ENCODE measurements at regions not wholly inside any gene's neighbourhood (a gene's known extent, or its start where the extent isn't known, plus 50 kb on each side); places are given as distances from the start of the nearest gene placed in this dataset.

DNA sequence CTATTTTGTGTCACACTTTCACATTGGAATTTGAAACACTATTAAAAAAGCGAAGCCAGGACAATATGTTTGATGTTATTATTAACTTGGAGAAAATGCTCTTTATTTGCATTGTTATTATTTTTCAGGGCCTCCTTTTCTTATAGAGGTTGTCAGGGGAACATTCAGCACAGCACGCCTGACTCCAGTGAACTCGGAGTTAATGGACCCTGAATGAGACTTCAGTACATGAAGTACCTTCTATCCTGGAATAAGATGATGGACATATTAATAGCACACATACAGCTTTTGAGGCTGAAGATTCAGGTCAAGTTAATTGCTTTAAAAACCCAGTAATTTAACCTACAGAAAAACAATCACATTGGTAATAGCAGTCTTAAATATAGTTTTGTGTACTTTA, 652.9 kb downstream of the SEMA5A start:
- H3K9me3 ChIP-seq (ENCODE audit: control insufficient read depth, insufficient read depth, low read length) = no peaks in the 10 kb centered on the region
- no peak overlapping the region for H3K27ac ChIP-seq (ENCODE audit: low read depth, low read length)
- H3K4me3 ChIP-seq (ENCODE audit: low read depth, low read length) = no peak overlapping the region
- ChIA-PET POLR2A (no interaction called here), CTCF (no interaction called here)
- DNase-seq (ENCODE audit: low read depth, low spot score) = no peak
- H3K27me3 ChIP-seq (ENCODE audit: control insufficient read depth, insufficient read depth, low read length) = no peaks in the 10 kb centered on the region
- TF ChIP-seq, protein P1, sequence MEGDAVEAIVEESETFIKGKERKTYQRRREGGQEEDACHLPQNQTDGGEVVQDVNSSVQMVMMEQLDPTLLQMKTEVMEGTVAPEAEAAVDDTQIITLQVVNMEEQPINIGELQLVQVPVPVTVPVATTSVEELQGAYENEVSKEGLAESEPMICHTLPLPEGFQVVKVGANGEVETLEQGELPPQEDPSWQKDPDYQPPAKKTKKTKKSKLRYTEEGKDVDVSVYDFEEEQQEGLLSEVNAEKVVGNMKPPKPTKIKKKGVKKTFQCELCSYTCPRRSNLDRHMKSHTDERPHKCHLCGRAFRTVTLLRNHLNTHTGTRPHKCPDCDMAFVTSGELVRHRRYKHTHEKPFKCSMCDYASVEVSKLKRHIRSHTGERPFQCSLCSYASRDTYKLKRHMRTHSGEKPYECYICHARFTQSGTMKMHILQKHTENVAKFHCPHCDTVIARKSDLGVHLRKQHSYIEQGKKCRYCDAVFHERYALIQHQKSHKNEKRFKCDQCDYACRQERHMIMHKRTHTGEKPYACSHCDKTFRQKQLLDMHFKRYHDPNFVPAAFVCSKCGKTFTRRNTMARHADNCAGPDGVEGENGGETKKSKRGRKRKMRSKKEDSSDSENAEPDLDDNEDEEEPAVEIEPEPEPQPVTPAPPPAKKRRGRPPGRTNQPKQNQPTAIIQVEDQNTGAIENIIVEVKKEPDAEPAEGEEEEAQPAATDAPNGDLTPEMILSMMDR (IDR thresholded peaks at IDR 0.05; ENCODE audit: low read depth, low read length) = no peak

DNA sequence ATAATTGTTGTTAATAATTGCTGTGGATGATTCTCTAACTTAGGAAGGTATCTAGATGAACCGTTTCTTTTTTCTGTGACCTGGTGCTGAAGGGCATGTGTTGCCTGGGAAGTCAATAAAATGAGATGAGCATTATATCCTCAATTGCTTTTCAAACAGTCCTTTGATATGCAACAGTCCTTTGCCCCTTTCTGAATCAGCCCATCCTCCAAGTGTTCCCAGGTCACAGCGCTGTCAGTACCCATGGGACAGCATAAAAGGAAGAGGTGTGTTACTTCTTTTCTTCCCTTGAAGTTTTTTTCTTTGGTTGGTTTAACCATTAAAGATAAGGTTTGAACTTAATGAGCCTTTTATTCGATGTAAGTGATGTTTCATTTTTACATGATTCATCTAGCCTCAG, 651.8 kb downstream of the SEMA5A start:
- ChIA-PET POLR2A (no interaction called here), CTCF (no interaction called here)
- TF ChIP-seq, protein P1 (IDR thresholded peaks at IDR 0.05; ENCODE audit: low read depth, low read length) = no peak
- H3K4me3 ChIP-seq (ENCODE audit: low read depth, low read length) = no peak overlapping the region
- DNase-seq (ENCODE audit: low read depth, low spot score) = no peak
- H3K27me3 ChIP-seq (ENCODE audit: control insufficient read depth, insufficient read depth, low read length) = no peaks in the 10 kb centered on the region
- no peaks in the 10 kb centered on the region for H3K9me3 ChIP-seq (ENCODE audit: control insufficient read depth, insufficient read depth, low read length)
- H3K27ac ChIP-seq (ENCODE audit: low read depth, low read length) = no peak overlapping the region

DNA sequence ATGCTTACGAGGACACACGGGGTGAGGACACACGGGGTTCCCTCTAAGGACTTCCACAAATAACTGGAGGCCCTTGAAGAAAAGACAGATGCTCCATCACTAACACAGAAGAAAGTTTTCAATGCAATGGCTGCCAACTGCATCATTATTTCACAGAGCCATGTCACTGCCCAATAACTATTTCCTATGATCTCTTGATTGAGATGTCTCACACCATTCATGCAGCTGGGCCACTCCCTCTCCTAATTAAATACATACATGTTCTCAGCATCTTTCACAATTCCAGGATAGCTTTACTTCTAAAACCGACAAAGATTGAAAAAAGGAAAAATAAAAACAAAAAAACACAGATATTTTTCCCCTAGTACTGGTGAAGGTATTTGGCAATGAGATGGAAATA, 650.8 kb downstream of the SEMA5A start:
- Histone ChIP-seq H3K4me3 (ENCODE audit: low read depth, low read length) (no peak overlapping the region), H3K27ac (ENCODE audit: low read depth, low read length) (no peak overlapping the region), H3K27me3 (ENCODE audit: control insufficient read depth, insufficient read depth, low read length) (no peaks in the 10 kb centered on the region), H3K9me3 (ENCODE audit: control insufficient read depth, insufficient read depth, low read length) (no peaks in the 10 kb centered on the region)
- DNase-seq (ENCODE audit: low read depth, low spot score) = no peak
- ChIA-PET POLR2A (no interaction called here), CTCF (no interaction called here)
- TF ChIP-seq, protein P1 (IDR thresholded peaks at IDR 0.05; ENCODE audit: low read depth, low read length) = no peak

GRCh38 chr5:8895599-8895998, 650.3 kb downstream of the SEMA5A start:
- Histone ChIP-seq H3K9me3 (ENCODE audit: control insufficient read depth, insufficient read depth, low read length) (no peaks in the 10 kb centered on the region), H3K27ac (ENCODE audit: low read depth, low read length) (no peak overlapping the region), H3K27me3 (ENCODE audit: control insufficient read depth, insufficient read depth, low read length) (no peaks in the 10 kb centered on the region), H3K4me3 (ENCODE audit: low read depth, low read length) (no peak overlapping the region)
- DNase-seq (ENCODE audit: low read depth, low spot score) = no peak
- ChIA-PET CTCF (no interaction called here), POLR2A (no interaction called here)
- TF ChIP-seq, protein P1 (IDR thresholded peaks at IDR 0.05; ENCODE audit: low read depth, low read length) = no peak

DNA sequence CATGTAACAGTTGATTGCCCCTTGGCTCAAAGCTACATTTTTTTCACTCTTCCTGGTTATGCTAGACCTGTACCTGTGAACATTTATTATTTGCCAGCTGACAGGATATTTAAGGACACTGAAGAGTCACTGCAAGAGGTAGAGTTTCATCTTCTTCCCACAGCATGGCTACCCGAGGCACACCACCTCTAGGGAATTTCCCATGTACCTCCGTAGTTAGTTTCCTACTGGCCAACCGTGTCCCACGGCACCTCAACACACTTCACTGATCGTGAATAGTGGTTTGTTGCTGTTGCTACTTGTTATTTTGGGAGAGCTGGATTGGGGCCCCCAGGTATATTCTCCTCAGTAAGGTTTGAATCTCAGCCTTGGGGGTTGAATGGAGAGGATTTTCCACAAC, 648.6 kb downstream of the SEMA5A start:
- POLR2A ChIA-PET = no interaction called here
- TF ChIP-seq, protein P1 (IDR thresholded peaks at IDR 0.05; ENCODE audit: low read depth, low read length) = no peak
- H3K9me3 ChIP-seq (ENCODE audit: control insufficient read depth, insufficient read depth, low read length) = no peaks in the 10 kb centered on the region
- DNase-seq (ENCODE audit: low read depth, low spot score) = no peak
- no peak overlapping the region for H3K4me3 ChIP-seq (ENCODE audit: low read depth, low read length)
- CTCF ChIA-PET = interaction anchor here (0.5 to 1.6 kb wide), 2 partner anchors 11 to 533 kb away, joined by 4 read pairs; no protein-coding TSS in a partner anchor
- H3K27me3 ChIP-seq (ENCODE audit: control insufficient read depth, insufficient read depth, low read length) = no peaks in the 10 kb centered on the region
- H3K27ac ChIP-seq (ENCODE audit: low read depth, low read length) = no peak overlapping the region

All from AG04450 (cell line).